Stimulated activated CD4-positive, alpha-beta T cell treated with anti-CD3 and anti-CD28 coated beads, TNF-alpha, amount 100 ng/mL, for 24 hours (primary cell): ENCODE measurements at regions not wholly inside any gene's neighbourhood (a gene's known extent, or its start where the extent isn't known, plus 50 kb on each side); places are given as distances from the start of the nearest gene placed in this dataset.

Source experiments
- DNase-seq, 3 experiments: peaks; one replicate each; pipeline ENCODE4 v3.0.0-alpha.2; 2020; ENCODE audit warnings: low read depth in 3 of 3

DNA sequence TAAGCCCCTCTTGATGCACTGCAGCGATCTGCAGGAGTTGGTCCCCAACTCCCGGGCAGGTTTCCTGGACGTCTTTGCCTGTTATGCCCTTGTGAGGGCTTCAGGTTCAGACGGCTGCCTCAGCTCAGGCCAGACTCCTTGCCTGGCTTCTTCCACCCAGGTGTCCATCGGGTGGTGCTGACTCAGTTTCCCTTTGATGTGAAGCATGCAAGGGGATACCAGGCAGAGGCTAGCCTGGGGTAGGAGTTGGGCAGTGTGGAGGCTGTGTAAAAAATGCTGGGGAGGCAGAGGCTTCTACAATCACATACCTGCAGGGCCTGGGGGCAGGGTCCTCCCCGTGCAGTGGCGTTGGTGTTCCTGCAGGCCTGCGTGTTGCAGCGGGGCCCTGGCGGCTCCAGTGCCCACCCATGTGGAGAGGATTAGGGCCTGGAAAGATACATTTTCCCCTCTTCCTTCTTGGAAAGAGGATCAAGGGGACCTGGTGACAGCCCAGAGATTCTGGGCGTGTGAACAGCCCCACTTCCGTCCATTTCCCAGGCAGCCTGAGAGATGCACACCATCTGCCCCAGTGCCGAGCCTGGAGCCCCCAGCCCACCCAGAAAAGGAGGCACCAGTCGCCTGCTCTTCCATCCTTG is 338.3 kb downstream of the DYSF start:
- DNase-seq: no peak

DNA sequence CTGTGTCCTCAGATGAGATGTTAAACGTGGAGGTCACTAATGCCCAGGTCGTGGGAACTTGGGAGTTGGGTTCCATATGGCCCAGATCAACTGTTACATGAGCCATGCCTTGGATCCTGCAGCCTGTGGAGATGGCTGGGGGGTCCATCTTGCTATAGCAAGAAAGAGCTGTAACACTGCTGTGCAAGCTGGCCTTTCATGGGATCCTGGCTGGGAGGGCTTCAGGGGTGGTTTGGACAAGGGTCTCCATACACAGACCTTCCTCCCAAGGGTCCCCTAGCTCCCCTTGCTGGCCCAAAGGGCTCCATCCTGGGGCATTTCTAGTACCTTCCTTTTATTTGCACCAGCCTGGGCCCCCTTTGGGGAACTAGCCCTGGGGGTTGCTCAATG is 337.7 kb downstream of the DYSF start:
- no peak for DNase-seq

- no peak for DNase-seq
Measured at GRCh38 chr2:71790226-71791060, 337.1 kb downstream of the DYSF start.

DNA sequence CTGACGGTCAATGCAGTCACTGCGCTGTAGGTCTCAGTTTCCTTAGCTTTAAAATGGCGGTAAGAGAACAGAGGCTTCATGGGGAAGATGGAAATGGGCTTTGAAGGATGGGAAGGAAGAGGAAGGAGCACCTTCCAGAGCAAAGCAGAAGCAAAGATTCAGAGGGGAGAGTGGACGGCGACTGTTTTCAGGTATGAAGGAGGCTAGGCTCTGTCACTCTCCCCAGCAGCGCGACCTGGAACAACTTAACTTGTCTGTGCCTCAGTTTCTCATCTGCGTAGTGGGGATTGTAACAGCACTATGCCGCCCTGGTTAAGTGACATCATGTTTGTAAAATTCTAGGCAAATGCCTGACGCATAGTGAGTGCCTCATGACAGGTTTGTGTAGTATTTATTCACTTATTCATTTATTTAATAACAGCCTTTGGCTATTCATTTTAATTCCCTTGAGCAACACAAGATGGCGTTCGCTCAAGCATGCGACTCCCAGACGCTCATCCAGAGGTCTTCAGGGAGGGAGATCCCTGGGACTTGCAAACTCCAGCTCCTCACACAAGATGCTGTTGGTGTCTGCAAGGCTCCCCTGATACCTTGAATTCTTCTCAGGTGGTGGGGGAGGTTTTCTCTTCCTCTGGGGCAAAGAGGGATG is 336.3 kb downstream of the DYSF start:
- DNase-seq: no peak

- DNase-seq: no peak
Measured at GRCh38 chr2:71788601-71789240, 335.4 kb downstream of the DYSF start.

GRCh38 chr2:71788186-71788525 is 334.8 kb downstream of the DYSF start:
- DNase-seq: no peak

GRCh38 chr2:71787476-71788185 is 334.3 kb downstream of the DYSF start:
- DNase-seq: no peak

- no peak for DNase-seq
Measured at GRCh38 chr2:71787108-71787415, 333.7 kb downstream of the DYSF start.

GRCh38 chr2:71786291-71787107 is 333.1 kb downstream of the DYSF start:
- DNase-seq: no peak

DNA sequence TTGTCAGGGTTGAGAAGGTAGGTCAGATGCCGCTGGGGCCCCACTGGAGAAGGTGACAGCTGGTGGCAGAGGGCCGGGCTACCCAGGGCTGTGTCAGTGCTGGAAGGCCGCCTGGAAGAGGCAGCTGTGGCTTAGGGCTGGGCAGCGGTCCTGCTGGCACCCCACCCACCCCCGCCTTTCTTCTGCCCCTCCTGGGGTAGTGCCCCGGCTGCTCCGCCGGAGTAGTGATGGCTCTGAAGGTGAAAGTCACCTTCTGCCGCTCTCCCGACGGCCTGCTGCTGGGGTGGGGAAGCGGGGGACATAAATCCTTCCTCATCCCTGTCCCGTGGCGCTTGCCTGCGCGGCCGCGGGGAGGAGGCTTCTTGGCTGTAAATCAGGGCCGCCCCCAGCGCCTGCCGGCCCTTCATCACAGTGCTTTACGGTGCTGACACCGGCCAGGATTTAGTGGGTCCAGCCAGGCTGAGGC is 332.2 kb downstream of the DYSF start:
- DNase-seq: no peak

- DNase-seq: no peak
Measured at GRCh38 chr2:71784734-71785511, 331.6 kb downstream of the DYSF start.

- no peak for DNase-seq
Measured at GRCh38 chr2:71783815-71784214, 330.5 kb downstream of the DYSF start.

GRCh38 chr2:71783215-71783614 is 329.9 kb downstream of the DYSF start:
- DNase-seq: no peak

DNA sequence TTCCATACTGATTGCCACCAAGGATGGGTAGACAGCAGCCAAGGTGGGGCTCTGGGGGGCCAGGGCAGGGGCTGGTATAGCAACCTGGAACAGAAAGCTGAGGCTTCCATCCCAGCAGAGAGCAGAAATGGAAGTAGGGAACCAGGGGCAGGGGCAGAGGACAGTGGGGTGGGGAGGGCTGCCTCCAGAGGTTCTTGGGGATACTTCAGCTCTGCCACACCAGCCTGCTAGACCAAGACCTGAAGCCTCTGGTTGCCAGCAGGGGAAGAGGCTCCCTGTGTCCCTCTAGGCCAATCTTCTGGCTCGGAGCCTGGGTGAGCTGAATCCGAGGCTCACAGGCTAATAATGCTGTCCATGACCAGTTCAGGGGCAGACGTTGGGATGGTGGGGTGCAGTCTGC is 329.0 kb downstream of the DYSF start:
- no peak for DNase-seq

- DNase-seq: no peak
Measured at GRCh38 chr2:71781695-71782228, 328.4 kb downstream of the DYSF start.

- DNase-seq: no peak
Measured at GRCh38 chr2:71780162-71780561, 326.8 kb downstream of the DYSF start.

DNA sequence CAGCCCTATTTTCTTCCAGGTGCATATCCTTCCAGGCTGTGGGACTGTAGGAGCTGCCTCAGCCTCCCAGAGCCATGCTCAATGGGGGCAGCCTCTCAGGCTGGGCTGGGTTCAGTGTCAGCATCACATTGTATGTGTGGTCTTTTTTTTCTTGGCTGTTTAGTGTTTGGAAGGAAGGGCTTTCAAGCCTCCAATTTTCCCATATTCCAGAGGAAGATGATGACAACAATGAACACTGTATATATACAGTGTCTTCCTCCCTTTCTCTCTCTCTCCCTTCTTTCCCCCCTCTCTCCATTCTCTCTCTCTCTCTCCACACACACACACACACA is 326.4 kb downstream of the DYSF start:
- no peak for DNase-seq

GRCh38 chr2:71778936-71779773 is 325.8 kb downstream of the DYSF start:
- DNase-seq: no peak

- no peak for DNase-seq
Measured at GRCh38 chr2:71778514-71778913, 325.2 kb downstream of the DYSF start.
